DMS53 treated with DMSO at 0.1 percent for 48 hours (cell line): ENCODE measurements at regions not wholly inside any gene's neighbourhood (a gene's known extent, or its start where the extent isn't known, plus 50 kb on each side); places are given as distances from the start of the nearest gene placed in this dataset.

Source experiments
- DNase-seq: peaks from one replicate; lab custom pipeline; 2025; ENCODE audit not compliant: unreplicated experiment; lab: John Stamatoyannopoulos, UW

DNA sequence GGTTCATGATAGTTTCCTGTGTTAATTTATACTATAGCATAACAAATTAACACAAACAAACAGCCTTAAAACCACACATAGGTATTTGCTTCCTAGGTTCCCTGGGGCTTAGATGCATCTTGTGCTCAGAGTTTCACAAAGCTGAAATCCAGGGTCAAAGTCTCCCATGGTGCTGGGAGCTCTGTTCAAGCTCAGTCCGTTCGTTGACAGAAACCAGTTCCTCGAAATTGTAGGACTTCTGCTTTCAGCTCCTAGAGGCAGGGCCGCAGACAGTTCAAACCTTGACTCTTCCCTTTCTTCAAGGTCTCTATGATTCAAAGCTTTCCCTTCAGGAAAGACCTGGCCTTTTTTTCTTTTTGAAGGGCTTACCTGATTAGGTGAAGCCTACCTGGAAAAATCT lies 90.5 kb downstream of the VSTM2A start:
- no peak for DNase-seq

DNA sequence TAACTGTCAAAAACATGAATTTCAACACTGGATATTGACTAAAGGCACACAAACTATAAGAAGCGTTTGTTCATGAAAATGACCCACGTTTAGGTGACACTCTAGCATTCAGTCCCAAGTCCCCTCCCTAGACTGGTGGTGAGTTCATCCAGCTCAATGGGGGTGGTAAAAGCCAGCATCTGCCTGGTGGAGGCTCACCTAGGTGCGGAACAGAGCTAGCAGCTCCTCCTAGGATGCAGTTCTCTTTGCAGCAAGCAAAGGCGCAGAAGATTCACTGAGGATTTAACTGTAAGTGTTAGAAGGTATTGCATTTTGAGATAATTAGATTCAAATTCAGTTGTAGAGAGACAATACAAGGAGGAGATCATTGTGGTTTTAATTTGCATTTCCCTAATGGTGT lies 87.6 kb downstream of the VSTM2A start:
- DNase-seq = no peak

DNA sequence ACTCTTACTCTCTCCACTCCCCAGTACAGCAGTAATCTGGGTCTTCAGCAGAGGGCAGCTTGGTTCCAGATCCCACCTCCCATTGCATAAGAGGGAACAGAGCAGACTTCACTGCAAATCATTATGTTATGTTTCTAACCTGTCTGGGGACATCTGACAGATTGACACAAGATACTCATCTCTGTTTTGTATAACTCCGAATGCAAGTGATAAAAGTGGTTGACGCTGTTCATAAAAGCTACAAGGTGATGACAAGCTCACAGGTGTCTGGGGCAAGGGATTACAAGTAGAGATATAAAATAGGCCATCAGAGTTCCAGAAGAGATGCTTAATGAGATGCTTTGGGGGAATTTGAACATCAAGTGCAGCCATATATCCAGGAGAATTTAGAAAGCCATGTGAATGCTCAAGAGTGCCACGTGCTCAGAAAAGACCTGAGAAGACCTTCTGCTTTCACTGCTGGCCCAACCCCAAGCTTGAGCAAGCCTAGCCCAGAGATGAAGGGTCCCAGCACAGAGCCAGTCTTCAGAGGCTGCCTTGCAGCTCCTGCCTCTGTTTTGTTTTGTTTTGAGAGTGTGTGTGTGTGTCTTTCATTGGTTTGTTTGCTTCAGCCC lies 80.6 kb downstream of the VSTM2A start:
- DNase-seq = no peak
